Stimulated activated CD8-positive, alpha-beta memory T cell treated with anti-CD3 and anti-CD28 coated beads, Interleukin-2, amount 100 ng/mL, for 48 hours (primary cell): ENCODE measurements at regions not wholly inside any gene's neighbourhood (a gene's known extent, or its start where the extent isn't known, plus 50 kb on each side); places are given as distances from the start of the nearest gene placed in this dataset.

Experiments used
- DNase-seq, 2 donors: peaks; one replicate each; pipeline ENCODE4 v3.0.0-alpha.2; 2020; ENCODE audit warnings: low read depth in 2 of 2

- DNase-seq, result no peak
Observed at GRCh38 chr14:54343272-54344121, 53.3 kb upstream of the CDKN3 start.

GRCh38 chr14:54344445-54344844 lies 52.4 kb upstream of the CDKN3 start:
- DNase-seq, result no peak

- DNase-seq, result no peak
Observed at GRCh38 chr14:54346257-54346656, 50.5 kb upstream of the CDKN3 start.
